Globus pallidus (tissue), 1 donor: ENCODE measurements at regions not wholly inside any gene's neighbourhood (a gene's known extent, or its start where the extent isn't known, plus 50 kb on each side); places are given as distances from the start of the nearest gene placed in this dataset.

Experiments used
- DNase-seq: peaks from one replicate; pipeline ENCODE4 v3.0.0-alpha.2; 2015; ENCODE audit warnings: low spot score

- no peak for DNase-seq
Observed at GRCh38 chr4:147428583-147428982, 52.3 kb upstream of the EDNRA start.

GRCh38 chr4:147430111-147430510, 50.8 kb upstream of the EDNRA start:
- no peak for DNase-seq
